GM18909 (cell line): ENCODE measurements at regions not wholly inside any gene's neighbourhood (a gene's known extent, or its start where the extent isn't known, plus 50 kb on each side); places are given as distances from the start of the nearest gene placed in this dataset.
"Not testable (repeated sequence)": the region's sequence is repeated elsewhere in the genome, so short reads cannot be mapped to it uniquely, and the experiment has no call there.

Experiments used
- ATAC-seq: cut with Tn5 transposase; IDR thresholded peaks from one replicate; pipeline ENCODE4 v1.9.1; 2021; ENCODE audit warnings: mild to moderate bottlenecking; ENCODE audit not compliant: unreplicated experiment, poor library complexity

DNA sequence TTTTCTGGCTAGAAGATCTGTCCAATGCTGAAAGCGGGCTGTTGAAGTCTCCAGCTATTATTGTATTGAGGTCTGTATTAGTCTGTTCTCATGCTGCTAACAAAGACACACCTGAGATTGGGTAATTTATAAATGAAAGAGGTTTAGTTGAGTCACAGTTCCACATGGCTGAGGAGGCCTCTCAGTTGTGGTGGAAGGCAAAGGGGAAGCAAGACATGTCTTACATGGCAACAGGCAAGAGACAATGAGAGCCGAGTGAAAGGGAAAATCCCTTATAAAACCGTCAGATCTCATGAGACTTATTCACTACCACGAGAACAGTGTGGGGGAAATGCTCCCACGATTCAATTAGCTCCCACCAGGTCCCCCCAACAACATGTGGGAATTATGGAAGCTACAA lies 980.4 kb downstream of the SLITRK5 start:
- ATAC-seq, result no peak

DNA sequence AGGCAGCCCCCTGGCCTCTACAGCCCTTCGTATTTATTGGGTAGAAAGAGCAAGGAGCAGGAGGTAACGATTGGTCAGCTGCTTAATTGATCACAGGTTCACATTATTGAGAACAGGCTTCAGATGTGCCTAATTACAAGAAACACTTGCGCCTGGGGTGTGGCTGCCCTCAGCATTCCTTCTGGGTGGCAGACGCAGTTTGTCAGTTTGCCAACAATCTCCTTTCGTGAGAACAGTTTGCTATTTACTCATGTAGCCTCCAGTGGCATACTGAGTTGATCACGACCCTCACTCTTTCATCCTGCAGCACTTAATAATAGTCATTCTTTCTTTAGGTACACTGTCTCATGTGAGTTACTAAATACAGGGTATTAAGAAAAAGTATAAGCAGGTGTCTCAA lies 985.6 kb downstream of the SLITRK5 start:
- no peak for ATAC-seq

- ATAC-seq, result no peak
Observed at GRCh38 chr13:88670509-88670908, 999.3 kb downstream of the SLITRK5 start.

- ATAC-seq, result no peak
Observed at GRCh38 chr13:88674841-88675240, 1003.7 kb downstream of the SLITRK5 start.

DNA sequence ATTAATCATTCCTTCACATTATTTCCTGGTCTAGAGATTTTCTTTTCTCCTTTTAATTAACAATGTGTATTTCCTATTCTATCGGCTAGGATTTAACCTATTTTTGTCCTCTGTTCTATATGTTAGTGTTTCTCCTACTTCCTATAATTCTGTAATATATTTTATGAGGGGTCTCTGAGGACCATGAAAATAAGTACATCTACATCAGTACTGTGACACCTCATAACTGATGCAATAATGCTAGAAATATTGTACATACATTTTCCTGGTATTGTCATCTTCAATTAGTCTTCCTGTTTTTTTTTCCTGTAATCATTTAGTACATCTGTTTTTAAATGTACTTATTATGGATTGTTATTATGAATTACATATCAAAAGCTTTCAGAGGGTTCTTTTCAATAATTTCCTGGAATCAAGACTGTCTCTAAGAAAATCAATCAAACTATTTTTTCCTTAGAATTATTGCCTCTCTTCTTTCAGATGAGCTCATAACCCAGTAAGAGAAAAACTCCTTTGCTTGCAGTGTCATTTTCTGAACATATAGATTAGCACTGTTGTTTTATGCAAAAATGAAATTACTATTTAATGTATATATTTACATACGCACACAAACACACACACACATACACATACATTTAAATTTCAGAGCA lies 1004.3 kb downstream of the SLITRK5 start:
- no peak for ATAC-seq

GRCh38 chr13:88676016-88676415 lies 1004.8 kb downstream of the SLITRK5 start:
- ATAC-seq, result no peak

DNA sequence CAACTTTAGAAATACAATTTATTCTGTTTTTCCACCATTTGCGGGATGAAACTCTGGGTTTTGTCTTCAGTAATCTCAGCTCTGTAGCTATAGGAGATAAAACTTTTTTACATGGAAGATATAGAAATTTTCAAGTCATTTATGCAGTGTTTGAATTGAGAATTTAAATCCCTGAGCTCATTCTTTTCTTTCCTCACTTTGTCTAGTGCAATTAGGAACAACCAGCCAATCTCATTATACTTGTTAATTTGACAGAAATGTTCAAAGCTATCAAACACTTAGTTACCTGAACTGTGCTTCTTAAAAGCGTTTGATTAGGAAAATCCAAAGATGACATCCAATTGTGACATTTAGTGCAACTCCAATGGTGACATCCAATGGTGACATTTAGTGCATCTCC lies 1014.3 kb downstream of the SLITRK5 start:
- no peak for ATAC-seq

- no peak for ATAC-seq
Observed at GRCh38 chr13:88701551-88701950, 1030.4 kb downstream of the SLITRK5 start.

DNA sequence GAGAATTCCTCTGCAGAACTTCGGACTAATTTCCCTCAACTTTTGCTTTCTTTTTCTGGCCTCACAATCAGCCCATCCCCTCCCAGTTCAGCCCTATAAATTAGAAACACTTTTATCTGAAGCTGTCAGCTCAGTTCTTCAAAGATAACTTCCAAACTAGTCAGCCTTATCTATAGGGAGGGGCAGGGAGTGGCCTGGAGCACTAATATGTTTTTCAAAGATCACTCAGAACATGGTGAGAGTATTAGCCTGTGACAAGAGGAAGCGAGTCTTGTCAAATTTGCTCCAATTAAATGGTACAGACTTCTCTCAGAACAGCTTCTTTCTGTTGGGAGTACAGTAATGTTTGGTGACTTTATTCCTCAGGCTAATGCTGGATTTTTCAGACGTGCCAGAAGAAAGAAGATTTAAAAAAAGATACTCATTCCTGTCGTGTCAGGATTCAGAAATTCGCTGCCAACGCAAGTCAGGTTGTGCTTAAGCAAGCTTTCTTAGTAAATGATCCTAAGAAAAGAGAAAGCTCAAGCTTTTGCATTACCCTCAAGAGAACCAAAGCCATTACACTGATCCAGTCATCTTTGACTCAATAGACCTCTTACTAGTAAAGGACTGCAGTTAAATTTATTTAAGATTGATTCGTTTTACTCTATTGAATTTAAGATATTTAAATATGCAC lies 1033.6 kb downstream of the SLITRK5 start:
- ATAC-seq, result no peak

- ATAC-seq, result no peak
Observed at GRCh38 chr13:88707646-88708045, 1036.5 kb downstream of the SLITRK5 start.

- no peak for ATAC-seq
Observed at GRCh38 chr13:88717946-88718345, 1046.8 kb downstream of the SLITRK5 start.

GRCh38 chr13:88718781-88719180 lies 1047.6 kb downstream of the SLITRK5 start:
- ATAC-seq, result no peak

GRCh38 chr13:88726075-88726474 lies 1054.9 kb downstream of the SLITRK5 start:
- no peak for ATAC-seq

DNA sequence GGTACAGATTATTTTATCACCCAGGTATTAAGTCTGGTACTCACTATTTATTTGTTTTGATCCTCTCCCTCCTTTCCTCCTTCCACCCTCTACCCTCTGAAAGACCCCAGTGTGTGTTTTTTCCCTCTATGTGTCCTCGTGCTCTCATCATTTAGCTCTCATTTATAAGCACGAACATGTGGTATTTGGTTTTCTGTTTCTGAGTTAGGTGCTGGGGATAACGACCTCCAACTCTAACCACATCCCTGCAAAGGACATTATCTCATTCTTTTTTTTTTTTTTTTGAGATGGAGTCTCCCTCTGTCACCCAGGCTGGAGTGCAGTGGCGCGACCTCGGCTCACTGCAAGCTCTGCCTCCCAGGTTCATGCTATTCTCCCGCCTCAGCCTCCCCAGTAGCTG lies 1056.1 kb downstream of the SLITRK5 start:
- ATAC-seq, result not testable (repeated sequence)

GRCh38 chr13:88729605-88730004 lies 1058.4 kb downstream of the SLITRK5 start:
- no peak for ATAC-seq

DNA sequence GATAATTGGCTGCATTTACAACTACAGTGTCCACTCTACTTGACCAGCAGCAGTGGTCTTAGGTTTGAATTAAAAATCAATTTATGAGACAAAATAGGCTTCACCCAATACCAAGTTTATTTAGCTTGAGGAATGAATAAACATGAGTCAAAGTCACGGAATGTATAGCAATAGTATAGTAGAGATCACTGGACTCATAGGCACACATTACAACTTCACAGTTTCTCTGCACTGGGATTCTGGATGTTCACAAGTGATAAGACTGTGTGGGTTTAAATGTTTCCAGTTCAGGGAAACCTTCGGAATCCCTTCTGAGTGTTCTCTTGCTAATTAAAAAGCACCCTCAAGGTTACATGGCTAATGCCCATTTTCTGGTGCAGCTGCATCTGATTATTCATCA lies 1064.9 kb downstream of the SLITRK5 start:
- ATAC-seq, result no peak

DNA sequence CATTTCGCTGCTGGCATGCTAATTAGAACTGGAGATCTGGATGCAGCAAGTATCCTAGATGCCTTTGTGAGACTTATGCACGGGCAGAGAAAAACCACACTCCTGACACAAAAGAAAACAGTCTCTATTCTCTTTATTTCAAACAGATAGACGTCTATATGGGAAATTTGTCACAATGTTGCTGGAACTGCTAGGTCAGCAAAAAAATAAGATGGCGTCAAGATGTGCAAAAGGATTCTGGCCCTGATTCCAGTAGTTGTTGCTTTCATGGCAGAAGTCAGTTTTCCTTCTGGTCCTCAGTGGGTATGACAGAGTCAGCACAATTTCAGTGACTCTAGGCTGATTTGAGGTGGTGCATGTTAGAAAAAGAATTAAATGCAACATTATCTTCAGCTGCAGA lies 1068.0 kb downstream of the SLITRK5 start:
- no peak for ATAC-seq

- ATAC-seq, result no peak
Observed at GRCh38 chr13:88744289-88744688, 1073.1 kb downstream of the SLITRK5 start.

- no peak for ATAC-seq
Observed at GRCh38 chr13:88745011-88745410, 1073.8 kb downstream of the SLITRK5 start.

DNA sequence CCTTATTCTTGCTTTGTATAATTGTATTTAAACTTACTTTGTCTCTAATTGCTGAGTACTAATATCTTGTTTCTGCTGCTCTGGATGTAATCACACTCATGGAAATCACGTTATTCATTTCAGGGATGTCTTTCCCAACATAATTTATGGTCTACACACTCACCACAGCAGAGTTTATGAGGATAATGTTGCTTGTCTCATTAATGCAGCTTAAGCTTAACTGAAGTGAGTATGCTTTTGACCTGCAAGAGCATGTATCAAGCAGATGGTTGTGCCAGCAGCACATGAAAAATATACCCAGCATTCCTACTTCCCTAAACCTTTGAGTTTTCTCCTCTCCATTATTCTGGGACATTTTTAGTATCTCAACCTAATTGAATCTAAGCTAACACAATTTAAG lies 1080.9 kb downstream of the SLITRK5 start:
- ATAC-seq, result no peak

DNA sequence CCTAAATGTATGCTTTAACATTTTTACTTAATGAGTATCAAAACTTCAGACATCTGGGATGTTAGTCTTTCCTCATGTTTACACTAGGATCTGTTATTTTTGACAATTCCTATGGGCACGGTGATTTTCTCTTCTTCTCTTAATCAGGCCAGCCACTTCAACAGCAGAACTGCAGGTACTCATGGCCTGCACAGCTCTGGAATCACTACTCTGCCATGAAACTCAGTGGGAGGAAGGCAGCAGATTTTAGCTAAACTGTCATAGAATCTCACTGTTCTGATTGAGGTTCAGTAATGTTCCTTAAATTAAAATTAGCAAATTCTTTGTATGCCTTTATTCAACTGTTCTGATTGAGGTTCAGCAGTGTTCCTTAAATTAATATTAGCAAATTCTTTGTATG lies 1083.0 kb downstream of the SLITRK5 start:
- ATAC-seq, result no peak

GRCh38 chr13:88761145-88761544 lies 1090.0 kb downstream of the SLITRK5 start:
- ATAC-seq, result no peak
